ENCODE measurements at regions not wholly inside any gene's neighbourhood (a gene's known extent, or its start where the extent isn't known, plus 50 kb on each side); places are given as distances from the start of the nearest gene placed in this dataset.
A peak's percentile ranks its signal among the peaks of the same experiment; 100 is the strongest.

DNA sequence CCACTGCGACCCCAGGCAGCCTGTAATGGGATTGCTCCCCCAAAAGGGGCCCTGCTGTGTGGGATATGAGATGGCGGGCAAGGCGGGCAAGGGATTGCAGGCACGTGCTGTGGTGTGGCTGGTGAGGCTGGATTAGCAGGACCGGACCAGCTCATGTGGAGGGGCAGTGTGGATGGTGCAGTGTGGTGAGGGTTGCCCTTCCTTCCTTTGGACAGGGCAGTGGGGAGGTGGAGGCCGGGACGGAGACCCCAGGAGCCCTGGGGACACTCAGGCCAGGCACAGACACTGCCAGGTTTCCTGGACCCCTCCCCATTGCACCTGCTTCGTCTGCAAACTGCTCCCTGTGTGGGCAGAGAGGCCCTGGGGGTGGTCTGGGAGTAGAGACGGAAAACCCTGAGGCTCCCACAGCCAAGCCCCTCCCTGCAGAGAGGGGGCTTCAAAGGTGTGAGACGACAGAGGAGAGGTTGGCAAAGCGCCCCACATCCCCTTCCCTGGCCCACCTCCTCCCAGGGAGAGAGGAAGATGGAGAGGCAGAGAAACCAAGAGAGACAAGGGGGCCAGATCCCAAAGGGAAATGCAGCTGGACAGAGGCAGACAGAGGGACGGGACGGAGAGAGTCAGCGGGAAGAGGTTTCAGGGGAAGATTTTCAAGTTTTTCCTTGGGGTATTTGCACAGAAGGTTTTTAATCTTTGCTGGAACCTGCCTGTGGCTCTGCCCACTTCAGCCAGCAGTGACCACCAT, 89.2 kb downstream of the MICALL2 start:
- TF ChIP-seq TAF1 (IDR thresholded peaks at IDR 0.05; ENCODE audit: borderline replicate concordance, insufficient read depth, low read length), result no peak
- no peak for TF ChIP-seq POLR2AphosphoS5 (IDR thresholded peaks at IDR 0.05; ENCODE audit: low read depth, low read length)
- TF ChIP-seq, protein P1, sequence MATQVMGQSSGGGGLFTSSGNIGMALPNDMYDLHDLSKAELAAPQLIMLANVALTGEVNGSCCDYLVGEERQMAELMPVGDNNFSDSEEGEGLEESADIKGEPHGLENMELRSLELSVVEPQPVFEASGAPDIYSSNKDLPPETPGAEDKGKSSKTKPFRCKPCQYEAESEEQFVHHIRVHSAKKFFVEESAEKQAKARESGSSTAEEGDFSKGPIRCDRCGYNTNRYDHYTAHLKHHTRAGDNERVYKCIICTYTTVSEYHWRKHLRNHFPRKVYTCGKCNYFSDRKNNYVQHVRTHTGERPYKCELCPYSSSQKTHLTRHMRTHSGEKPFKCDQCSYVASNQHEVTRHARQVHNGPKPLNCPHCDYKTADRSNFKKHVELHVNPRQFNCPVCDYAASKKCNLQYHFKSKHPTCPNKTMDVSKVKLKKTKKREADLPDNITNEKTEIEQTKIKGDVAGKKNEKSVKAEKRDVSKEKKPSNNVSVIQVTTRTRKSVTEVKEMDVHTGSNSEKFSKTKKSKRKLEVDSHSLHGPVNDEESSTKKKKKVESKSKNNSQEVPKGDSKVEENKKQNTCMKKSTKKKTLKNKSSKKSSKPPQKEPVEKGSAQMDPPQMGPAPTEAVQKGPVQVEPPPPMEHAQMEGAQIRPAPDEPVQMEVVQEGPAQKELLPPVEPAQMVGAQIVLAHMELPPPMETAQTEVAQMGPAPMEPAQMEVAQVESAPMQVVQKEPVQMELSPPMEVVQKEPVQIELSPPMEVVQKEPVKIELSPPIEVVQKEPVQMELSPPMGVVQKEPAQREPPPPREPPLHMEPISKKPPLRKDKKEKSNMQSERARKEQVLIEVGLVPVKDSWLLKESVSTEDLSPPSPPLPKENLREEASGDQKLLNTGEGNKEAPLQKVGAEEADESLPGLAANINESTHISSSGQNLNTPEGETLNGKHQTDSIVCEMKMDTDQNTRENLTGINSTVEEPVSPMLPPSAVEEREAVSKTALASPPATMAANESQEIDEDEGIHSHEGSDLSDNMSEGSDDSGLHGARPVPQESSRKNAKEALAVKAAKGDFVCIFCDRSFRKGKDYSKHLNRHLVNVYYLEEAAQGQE (IDR thresholded peaks at IDR 0.05; ENCODE audit: insufficient read depth in 1 of 2, low read depth in 2 of 2, low read length in 2 of 2), result peak in 1 of 2 experiments; percentile 29; a peak in 1 of 4 replicates
